SKM-1 treated with dmso at 0.1 percent for 144 hours (cell line): ENCODE measurements at regions not wholly inside any gene's neighbourhood (a gene's known extent, or its start where the extent isn't known, plus 50 kb on each side); places are given as distances from the start of the nearest gene placed in this dataset.
A peak's percentile ranks its signal among the peaks of the same experiment; 100 is the strongest.

Experiments used
- DNase-seq: peaks from one replicate; lab custom pipeline; 2025; ENCODE audit not compliant: unreplicated experiment; lab: John Stamatoyannopoulos, UW

- DNase-seq = peak; percentile 88
Measured at GRCh38 chr10:123402656-123403055, 248.5 kb downstream of the BUB3 start.

GRCh38 chr10:123404357-123404756 is 250.2 kb downstream of the BUB3 start:
- DNase-seq = no peak

- no peak for DNase-seq
Measured at GRCh38 chr10:123408660-123409059, 254.5 kb downstream of the BUB3 start.

- DNase-seq = no peak
Measured at GRCh38 chr10:123409426-123409825, 255.2 kb downstream of the BUB3 start.

GRCh38 chr10:123409884-123410283 is 255.7 kb downstream of the BUB3 start:
- DNase-seq = no peak

GRCh38 chr10:123413353-123413752 is 252.8 kb upstream of the GPR26 start:
- no peak for DNase-seq

DNA sequence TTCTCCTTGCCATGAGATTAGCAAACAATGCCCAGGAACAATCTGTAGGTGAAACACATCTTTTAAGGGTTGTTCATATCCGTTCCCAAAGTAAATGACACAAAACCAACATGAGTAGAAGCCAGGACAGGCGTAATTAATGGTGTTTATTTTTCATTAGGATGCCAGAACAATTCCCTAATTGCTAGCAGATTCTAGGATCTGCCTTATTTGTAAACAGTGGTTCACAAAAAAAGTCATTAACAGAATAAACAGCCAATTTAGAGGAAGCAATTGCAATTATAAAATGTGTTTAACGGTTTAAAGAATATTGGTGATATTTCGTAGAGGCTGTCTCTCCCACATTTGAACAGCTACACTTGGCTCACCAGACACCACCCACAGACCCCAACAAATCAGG is 250.6 kb upstream of the GPR26 start:
- no peak for DNase-seq

DNA sequence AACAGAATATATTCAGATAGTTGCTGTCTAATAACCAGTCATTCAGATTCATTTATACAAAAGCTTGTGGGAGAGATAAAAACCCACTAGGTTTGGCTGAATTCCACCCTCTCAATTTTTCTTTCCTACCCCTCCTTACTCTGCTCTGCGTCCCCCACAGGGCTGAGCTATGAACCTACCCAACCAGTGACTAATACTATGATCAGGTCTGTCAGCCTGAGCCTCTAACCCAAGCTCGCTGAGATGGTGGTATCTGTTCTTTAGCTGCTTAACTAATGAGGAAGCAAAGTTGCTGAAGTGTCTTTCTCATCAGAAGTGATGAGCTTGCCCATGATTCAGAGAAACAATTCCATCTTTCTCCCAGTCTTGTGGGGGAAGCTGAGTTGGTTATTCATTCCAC is 248.7 kb upstream of the GPR26 start:
- DNase-seq = no peak

GRCh38 chr10:123421461-123421860 is 244.7 kb upstream of the GPR26 start:
- DNase-seq = no peak

- DNase-seq = no peak
Measured at GRCh38 chr10:123422261-123422660, 243.9 kb upstream of the GPR26 start.

GRCh38 chr10:123424537-123424936 is 241.6 kb upstream of the GPR26 start:
- no peak for DNase-seq

DNA sequence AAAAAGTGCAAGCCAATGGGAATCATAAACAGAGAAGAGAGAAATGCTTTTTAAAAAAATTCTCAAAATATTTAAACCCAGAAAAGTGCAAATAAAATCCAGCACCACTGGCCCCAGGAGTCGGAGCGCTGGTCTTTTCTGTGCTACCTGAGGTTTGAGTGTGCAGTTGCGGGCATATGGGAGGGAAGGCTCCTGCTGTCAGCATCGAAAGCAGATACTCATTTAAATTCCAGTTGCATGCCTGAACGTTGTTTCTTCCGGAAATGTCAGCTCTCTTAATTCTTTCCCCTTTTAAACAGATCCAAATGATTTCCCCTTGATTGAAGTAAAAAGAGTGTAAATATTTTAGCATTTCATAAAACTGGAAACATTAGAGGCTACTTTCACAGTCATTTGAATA is 240.5 kb upstream of the GPR26 start:
- no peak for DNase-seq

- peak; percentile 76 for DNase-seq
Measured at GRCh38 chr10:123427165-123427786, 238.9 kb upstream of the GPR26 start.

DNA sequence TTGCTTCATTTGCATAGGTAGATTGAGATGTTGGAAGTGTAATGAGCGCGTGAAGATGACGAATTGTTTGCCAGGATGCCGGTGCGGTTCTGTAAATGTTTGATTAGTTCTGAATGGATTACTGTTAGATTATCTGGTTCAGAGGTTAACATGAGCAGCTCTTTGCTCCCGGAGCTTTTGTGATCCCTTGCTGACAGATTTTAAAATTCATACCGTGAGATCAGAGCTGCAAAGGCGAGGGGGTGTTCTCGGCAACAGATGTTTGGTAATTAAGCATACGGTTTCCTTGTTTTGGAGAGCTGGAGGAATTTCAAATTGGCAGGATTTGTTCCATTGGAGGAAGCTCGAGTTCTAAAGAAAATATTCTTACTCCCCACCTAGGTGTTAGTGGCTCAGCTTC is 237.8 kb upstream of the GPR26 start:
- DNase-seq = no peak

DNA sequence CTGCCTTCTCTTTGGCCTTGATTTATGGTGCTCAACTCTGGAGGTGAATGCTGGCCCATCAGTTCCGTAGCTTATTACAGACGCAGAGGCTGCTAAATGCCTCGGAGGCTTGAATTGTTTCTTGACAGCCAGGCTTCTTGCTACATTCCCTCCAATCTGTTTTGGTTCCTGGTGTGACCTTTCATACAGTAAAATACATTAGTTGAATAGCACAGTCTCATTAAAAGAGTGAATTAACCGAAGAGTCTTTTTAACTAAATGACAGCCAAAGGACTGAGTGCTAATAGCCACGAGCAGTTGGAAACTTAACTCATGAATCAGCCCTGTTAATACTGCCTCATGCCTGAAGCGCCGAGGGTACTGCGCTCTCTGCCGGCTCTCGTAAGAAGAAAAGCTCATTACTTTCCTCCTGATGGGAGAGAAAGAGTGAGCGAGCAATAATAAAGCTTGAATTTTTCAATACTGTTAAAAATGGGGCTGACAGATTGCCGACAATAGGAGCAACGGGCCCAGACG is 236.4 kb upstream of the GPR26 start:
- no peak for DNase-seq

DNA sequence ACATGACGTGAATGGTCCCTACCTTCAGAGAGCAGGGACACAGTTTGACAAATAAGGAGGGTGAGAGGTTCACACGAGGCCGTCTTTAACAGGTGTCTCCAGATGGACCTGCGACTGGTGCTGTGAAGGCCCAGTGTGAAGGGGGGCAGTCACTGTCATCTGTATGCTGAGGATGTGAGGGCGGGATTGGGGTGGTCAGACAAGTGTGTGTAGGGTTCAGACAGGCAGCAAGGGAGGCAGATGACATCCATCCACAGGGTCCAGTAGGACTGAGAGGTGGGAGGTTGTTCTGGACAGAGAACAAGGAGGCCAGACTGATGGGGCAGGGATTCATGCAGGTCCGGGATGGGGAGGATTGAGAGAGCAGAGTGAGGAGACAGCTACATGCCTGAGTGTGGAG is 232.6 kb upstream of the GPR26 start:
- DNase-seq = no peak

DNA sequence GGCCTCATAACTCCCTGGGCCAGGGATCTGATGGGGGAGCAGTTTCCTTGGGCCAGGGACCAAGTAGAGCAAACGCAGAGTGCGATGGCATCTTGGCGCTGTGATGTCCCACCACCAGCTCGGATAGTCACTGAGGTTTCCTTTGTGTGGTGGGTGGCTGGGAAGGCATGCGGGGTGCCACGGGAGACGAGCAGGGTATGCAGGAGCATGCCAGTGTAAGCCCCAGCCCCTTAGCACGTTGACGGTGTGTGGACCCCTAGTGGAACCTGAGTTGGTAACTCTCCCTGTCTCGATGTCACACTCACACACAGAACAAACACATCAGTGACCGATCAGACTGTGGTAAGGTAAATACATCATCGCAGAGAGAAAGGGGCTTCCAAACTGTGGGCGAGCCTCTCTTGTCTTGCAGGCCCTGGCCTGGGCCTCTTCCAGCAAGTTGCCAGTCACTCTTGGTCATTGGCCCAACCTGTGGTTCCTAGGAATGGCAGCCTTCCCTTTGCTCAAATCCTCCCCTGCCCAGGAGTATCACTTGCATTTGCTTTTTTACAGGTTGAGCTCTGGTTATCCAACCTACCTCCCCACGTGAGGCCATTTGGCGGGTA is 231.6 kb upstream of the GPR26 start:
- no peak for DNase-seq

GRCh38 chr10:123442901-123443300 is 223.3 kb upstream of the GPR26 start:
- no peak for DNase-seq

GRCh38 chr10:123443924-123444323 is 222.2 kb upstream of the GPR26 start:
- DNase-seq = no peak

DNA sequence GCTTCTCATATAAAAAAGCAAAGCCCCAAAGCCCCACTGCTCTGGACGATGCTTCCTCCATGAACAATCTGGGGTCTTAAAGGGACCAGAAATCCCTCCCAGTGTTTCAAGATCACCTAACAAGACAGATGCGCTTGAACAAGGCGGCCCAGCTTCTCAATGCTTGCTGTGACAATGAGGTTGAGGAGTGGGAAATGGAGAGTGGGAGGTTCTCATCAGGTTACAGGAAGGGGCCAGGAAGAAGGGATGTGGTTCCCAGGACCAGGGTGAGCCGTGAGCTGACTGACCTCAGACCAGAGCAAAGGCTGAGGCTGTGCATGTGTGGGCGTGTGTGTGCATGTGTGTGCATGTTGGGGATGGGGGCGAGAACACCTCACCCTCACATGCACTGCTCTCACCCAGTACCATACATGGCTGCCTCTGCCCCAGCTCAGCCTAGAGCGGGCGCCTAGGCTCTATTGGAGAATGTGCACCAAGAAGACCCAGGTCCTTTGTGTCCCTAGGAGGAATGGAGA is 220.8 kb upstream of the GPR26 start:
- DNase-seq = no peak

GRCh38 chr10:123446449-123447156 is 219.6 kb upstream of the GPR26 start:
- no peak for DNase-seq
